ENCODE measurements at regions not wholly inside any gene's neighbourhood (a gene's known extent, or its start where the extent isn't known, plus 50 kb on each side); places are given as distances from the start of the nearest gene placed in this dataset.

DNA sequence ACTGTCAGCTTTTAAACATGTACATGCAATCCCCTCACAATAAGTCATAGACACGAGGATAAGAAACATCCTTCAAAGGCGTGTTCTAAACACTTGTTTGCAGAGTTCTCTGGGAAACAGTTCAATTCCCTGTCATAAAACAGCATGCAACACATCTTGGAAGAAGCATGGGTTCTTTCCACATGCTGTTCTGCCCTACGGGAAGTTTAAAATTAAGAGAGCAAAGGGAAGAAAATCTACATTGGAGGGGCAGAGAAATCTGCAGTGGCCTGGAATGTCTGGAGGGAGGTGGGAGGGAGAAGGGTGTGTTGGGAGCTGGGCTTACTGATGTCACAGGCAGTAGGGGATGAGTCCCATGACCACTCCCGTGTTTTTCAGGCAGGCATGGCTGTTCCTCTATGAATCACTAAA is 98.3 kb upstream of the SLC2A1 start:
- no peak for DNase-seq (ENCODE audit: low read depth, low spot score)
- Histone ChIP-seq H3K4me3 (ENCODE audit: low read length) (no peak overlapping the region), H3K4me1 (ENCODE audit: control insufficient read depth, insufficient read depth, low read length) (peaks cover 3% of the 10 kb centered on the region; the same call in 1 of the 2 replicates), H3K36me3 (ENCODE audit: control insufficient read depth, insufficient read depth, low read length) (no peaks in the 10 kb centered on the region), H3K9me3 (ENCODE audit: control insufficient read depth, insufficient read depth, low read length) (no peaks in the 10 kb centered on the region), H3K27me3 (ENCODE audit: control insufficient read depth, insufficient read depth, low read length) (no peaks in the 10 kb centered on the region), H3K27ac (ENCODE audit: low read length) (no peak overlapping the region)
- no CpG with 5 or more reads among the region's 4 CpGs for WGBS (ENCODE audit: insufficient coverage, insufficient read length)

GRCh38 chr1:43056460-43056859 is 97.8 kb upstream of the SLC2A1 start:
- DNase-seq (ENCODE audit: low read depth, low spot score) = no peak
- H3K9me3 ChIP-seq (ENCODE audit: control insufficient read depth, insufficient read depth, low read length) = no peaks in the 10 kb centered on the region
- no CpG with 5 or more reads among the region's 5 CpGs for WGBS (ENCODE audit: insufficient coverage, insufficient read length)
- peaks cover 3% of the 10 kb centered on the region; the same call in 1 of the 2 replicates for H3K4me1 ChIP-seq (ENCODE audit: control insufficient read depth, insufficient read depth, low read length)
- H3K36me3 ChIP-seq (ENCODE audit: control insufficient read depth, insufficient read depth, low read length) = no peaks in the 10 kb centered on the region
- H3K4me3 ChIP-seq (ENCODE audit: low read length) = no peak overlapping the region
- H3K27ac ChIP-seq (ENCODE audit: low read length) = no peak overlapping the region
- H3K27me3 ChIP-seq (ENCODE audit: control insufficient read depth, insufficient read depth, low read length) = no peaks in the 10 kb centered on the region

GRCh38 chr1:43054961-43055360 is 96.3 kb upstream of the SLC2A1 start:
- H3K9me3 ChIP-seq (ENCODE audit: control insufficient read depth, insufficient read depth, low read length) = no peaks in the 10 kb centered on the region
- H3K36me3 ChIP-seq (ENCODE audit: control insufficient read depth, insufficient read depth, low read length) = no peaks in the 10 kb centered on the region
- H3K27ac ChIP-seq (ENCODE audit: low read length) = no peak overlapping the region
- DNase-seq (ENCODE audit: low read depth, low spot score) = no peak
- 0 out of 2 replicates have a peak, but pooled peaks cover 2% of the 10 kb centered on the region for H3K4me1 ChIP-seq (ENCODE audit: control insufficient read depth, insufficient read depth, low read length)
- no CpG with 5 or more reads among the region's 2 CpGs for WGBS (ENCODE audit: insufficient coverage, insufficient read length)
- no peak overlapping the region for H3K4me3 ChIP-seq (ENCODE audit: low read length)
- H3K27me3 ChIP-seq (ENCODE audit: control insufficient read depth, insufficient read depth, low read length) = no peaks in the 10 kb centered on the region

DNA sequence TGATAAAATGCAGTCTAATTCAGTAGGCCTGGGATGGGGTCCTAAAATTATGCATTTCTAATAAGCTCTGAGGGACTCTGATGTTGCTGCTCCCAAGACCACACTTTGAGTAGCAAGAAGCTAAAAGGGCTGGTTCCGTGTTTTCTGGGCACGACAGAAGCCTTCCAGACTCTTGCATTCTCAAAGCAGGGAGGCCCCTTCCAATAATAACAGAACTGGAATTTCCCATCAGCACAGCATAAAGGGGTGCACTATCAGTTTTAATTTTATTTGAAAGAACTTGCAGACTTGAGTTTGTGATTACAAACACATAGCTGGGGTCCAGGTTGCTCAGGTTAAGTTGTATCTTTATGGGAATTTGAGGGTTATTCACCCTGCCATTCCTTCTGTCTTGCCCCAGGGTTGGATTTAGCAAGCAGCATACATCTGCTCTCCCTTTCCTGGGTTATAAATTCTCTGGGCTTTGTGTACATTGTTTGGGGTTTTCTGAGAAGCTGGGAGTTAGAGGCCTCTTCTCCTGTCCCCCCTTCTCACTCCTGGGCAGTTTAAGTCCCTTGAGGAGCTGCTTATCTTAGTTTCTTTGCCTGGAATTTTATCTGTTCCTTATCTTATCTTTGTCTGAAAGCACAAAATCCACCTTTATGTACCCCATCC is 94.2 kb upstream of the SLC2A1 start:
- Histone ChIP-seq H3K4me3 (ENCODE audit: low read length) (no peak overlapping the region), H3K4me1 (ENCODE audit: control insufficient read depth, insufficient read depth, low read length) (no peaks in the 10 kb centered on the region), H3K27me3 (ENCODE audit: control insufficient read depth, insufficient read depth, low read length) (no peaks in the 10 kb centered on the region), H3K27ac (ENCODE audit: low read length) (no peak overlapping the region), H3K36me3 (ENCODE audit: control insufficient read depth, insufficient read depth, low read length) (no peaks in the 10 kb centered on the region), H3K9me3 (ENCODE audit: control insufficient read depth, insufficient read depth, low read length) (no peaks in the 10 kb centered on the region)
- no CpG with 5 or more reads among the region's 2 CpGs for WGBS (ENCODE audit: insufficient coverage, insufficient read length)
- DNase-seq (ENCODE audit: low read depth, low spot score) = no peak

GRCh38 chr1:43052322-43052721 is 93.7 kb upstream of the SLC2A1 start:
- Histone ChIP-seq H3K9me3 (ENCODE audit: control insufficient read depth, insufficient read depth, low read length) (no peaks in the 10 kb centered on the region), H3K4me3 (ENCODE audit: low read length) (no peak overlapping the region), H3K27me3 (ENCODE audit: control insufficient read depth, insufficient read depth, low read length) (no peaks in the 10 kb centered on the region), H3K4me1 (ENCODE audit: control insufficient read depth, insufficient read depth, low read length) (no peaks in the 10 kb centered on the region), H3K27ac (ENCODE audit: low read length) (no peak overlapping the region), H3K36me3 (ENCODE audit: control insufficient read depth, insufficient read depth, low read length) (no peaks in the 10 kb centered on the region)
- no CpG with 5 or more reads among the region's 1 CpG for WGBS (ENCODE audit: insufficient coverage, insufficient read length)
- DNase-seq (ENCODE audit: low read depth, low spot score) = no peak

DNA sequence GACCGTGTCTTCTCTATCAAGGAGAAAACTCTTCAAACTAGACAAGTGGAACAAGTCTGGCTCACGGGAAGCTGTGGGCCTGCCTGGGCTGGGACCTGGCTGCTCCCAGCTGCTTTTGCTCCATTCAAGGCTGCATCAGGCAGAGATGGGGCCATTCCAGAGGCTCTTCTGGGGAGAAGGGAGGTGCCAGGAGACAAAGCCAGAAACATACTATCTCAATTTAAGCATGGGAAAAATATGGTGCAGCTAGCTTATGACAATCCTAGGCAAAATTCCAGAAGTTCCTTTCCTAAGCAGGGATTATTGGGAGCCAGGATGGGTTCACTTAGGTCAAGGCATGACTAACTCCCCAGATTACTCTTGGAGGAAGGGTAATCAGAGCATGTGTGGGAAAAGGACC is 90.8 kb upstream of the SLC2A1 start:
- no CpG with 5 or more reads among the region's 2 CpGs for WGBS (ENCODE audit: insufficient coverage, insufficient read length)
- no peaks in the 10 kb centered on the region for H3K4me1 ChIP-seq (ENCODE audit: control insufficient read depth, insufficient read depth, low read length)

DNA sequence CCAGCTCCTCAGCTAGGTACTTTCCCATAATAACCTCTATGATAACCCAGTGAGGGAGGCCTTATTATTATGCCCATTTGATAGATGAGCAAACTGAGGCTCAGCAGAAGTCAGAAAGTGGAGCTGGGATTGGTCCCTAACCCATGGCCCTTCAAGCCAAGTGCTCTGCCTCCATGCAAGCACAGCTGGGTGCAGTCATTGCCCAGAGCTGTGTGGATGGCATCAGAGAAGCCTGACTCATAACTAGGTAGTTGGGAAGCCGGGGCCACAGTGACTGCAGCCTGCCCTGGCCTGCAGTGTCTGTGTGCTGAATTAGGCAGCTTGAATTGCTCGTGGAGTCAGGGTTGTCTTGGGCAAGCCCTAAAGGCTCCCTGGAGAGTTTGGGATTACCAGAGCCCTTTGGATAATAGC is 89.9 kb upstream of the SLC2A1 start:
- H3K9me3 ChIP-seq (ENCODE audit: control insufficient read depth, insufficient read depth, low read length) = no peaks in the 10 kb centered on the region
- no peaks in the 10 kb centered on the region for H3K36me3 ChIP-seq (ENCODE audit: control insufficient read depth, insufficient read depth, low read length)
- H3K27me3 ChIP-seq (ENCODE audit: control insufficient read depth, insufficient read depth, low read length) = no peaks in the 10 kb centered on the region
- no peaks in the 10 kb centered on the region for H3K4me1 ChIP-seq (ENCODE audit: control insufficient read depth, insufficient read depth, low read length)
- no CpG with 5 or more reads among the region's 2 CpGs for WGBS (ENCODE audit: insufficient coverage, insufficient read length)
- no peak overlapping the region for H3K27ac ChIP-seq (ENCODE audit: low read length)
- H3K4me3 ChIP-seq (ENCODE audit: low read length) = no peak overlapping the region
- DNase-seq (ENCODE audit: low read depth, low spot score) = no peak

More for the DNA sequence above, 90.8 kb upstream of the SLC2A1 start:
- Histone ChIP-seq H3K27me3 (ENCODE audit: control insufficient read depth, insufficient read depth, low read length) (no peaks in the 10 kb centered on the region), H3K27ac (ENCODE audit: low read length) (no peak overlapping the region), H3K36me3 (ENCODE audit: control insufficient read depth, insufficient read depth, low read length) (no peaks in the 10 kb centered on the region), H3K4me3 (ENCODE audit: low read length) (no peak overlapping the region), H3K9me3 (ENCODE audit: control insufficient read depth, insufficient read depth, low read length) (no peaks in the 10 kb centered on the region)
- DNase-seq (ENCODE audit: low read depth, low spot score) = no peak

DNA sequence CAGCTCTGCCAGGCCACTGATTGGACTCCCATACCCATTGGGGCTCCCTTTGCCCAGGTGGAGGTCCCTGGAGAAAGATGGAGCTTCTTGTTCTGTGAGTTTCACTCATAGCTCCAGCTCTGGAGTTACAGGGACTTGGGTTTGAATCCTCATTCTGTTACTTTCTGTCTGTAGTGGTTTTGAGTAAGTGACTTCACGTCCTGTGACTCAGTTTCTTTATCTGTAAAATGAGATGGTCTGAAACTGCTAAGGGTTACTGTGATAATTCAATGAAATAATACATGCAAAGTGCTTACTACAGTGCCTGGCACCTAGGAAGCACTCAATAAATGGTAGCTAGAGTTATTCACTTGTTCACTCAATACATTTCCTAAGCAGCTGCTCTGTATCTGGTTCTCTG is 88.5 kb upstream of the SLC2A1 start:
- Histone ChIP-seq H3K4me1 (ENCODE audit: control insufficient read depth, insufficient read depth, low read length) (no peaks in the 10 kb centered on the region), H3K9me3 (ENCODE audit: control insufficient read depth, insufficient read depth, low read length) (no peaks in the 10 kb centered on the region), H3K4me3 (ENCODE audit: low read length) (no peak overlapping the region), H3K27ac (ENCODE audit: low read length) (no peak overlapping the region), H3K36me3 (ENCODE audit: control insufficient read depth, insufficient read depth, low read length) (no peaks in the 10 kb centered on the region), H3K27me3 (ENCODE audit: control insufficient read depth, insufficient read depth, low read length) (no peaks in the 10 kb centered on the region)
- DNase-seq (ENCODE audit: low read depth, low spot score) = no peak
- no CpG with 5 or more reads among the region's 1 CpG for WGBS (ENCODE audit: insufficient coverage, insufficient read length)

DNA sequence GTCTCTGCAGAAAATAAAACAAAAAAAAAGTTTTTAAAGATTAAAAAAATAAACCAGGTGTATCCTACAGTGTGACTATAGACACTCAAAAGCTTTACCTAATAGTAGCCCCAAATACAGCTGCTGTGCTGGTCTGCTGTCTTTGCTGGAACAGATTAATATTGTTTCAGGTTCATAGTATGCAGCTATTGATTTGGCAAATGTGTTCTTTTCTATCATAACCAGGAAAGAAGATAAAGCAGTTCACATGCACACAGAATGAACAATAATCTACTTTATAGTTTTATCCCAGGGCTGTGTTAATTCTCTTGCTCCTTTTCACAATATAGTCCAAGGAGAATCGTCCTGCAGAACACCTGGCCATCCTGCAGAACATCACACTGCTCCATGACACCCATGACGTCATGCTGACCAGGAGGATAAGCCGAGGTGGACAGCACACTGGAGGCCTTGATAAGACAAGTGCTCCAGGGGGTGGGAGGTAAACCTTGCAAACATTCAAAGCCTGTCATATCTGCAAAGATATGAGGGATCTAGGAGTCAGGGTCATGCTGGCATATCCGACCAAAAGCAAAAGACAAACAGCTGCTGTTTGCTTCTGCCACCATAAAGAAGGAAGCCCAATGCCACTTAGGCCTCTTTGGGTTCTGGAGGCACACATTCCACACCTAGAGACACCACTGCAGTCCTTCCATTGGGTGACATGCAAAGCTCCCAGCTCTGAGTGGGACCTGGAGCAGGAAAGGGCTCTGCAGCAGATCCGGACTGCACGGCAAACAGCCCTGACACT is 86.1 kb upstream of the SLC2A1 start:
- no CpG with 5 or more reads among the region's 6 CpGs for WGBS (ENCODE audit: insufficient coverage, insufficient read length)
- Histone ChIP-seq H3K27ac (ENCODE audit: low read length) (no peak overlapping the region), H3K4me3 (ENCODE audit: low read length) (no peak overlapping the region), H3K9me3 (ENCODE audit: control insufficient read depth, insufficient read depth, low read length) (no peaks in the 10 kb centered on the region), H3K36me3 (ENCODE audit: control insufficient read depth, insufficient read depth, low read length) (no peaks in the 10 kb centered on the region), H3K4me1 (ENCODE audit: control insufficient read depth, insufficient read depth, low read length) (no peaks in the 10 kb centered on the region), H3K27me3 (ENCODE audit: control insufficient read depth, insufficient read depth, low read length) (no peaks in the 10 kb centered on the region)
- DNase-seq (ENCODE audit: low read depth, low spot score) = no peak

DNA sequence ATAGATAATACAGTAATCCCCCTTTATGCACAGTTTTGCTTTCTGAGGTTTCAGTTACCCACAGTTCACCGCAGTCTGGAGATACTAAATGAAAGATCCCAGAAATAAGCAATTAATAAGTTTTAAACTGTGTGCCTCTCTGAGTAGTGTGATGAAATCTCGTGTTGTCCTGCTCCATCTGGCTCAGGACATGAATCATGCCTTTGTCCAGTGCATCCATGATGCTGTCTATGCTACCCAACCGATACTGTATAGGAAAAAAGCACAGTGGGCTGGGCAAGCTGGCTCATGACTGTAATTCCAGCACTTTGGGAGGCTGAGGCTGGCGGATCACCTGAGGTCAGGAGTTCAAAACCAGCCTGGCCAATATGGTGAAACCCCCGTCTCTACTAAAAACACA is 85.0 kb upstream of the SLC2A1 start:
- Histone ChIP-seq H3K27me3 (ENCODE audit: control insufficient read depth, insufficient read depth, low read length) (no peaks in the 10 kb centered on the region), H3K27ac (ENCODE audit: low read length) (no peak overlapping the region), H3K4me1 (ENCODE audit: control insufficient read depth, insufficient read depth, low read length) (0 out of 2 replicates have a peak, but pooled peaks cover 1% of the 10 kb centered on the region), H3K9me3 (ENCODE audit: control insufficient read depth, insufficient read depth, low read length) (no peaks in the 10 kb centered on the region), H3K4me3 (ENCODE audit: low read length) (no peak overlapping the region), H3K36me3 (ENCODE audit: control insufficient read depth, insufficient read depth, low read length) (no peaks in the 10 kb centered on the region)
- DNase-seq (ENCODE audit: low read depth, low spot score) = no peak
- WGBS (ENCODE audit: insufficient coverage, insufficient read length) = no CpG with 5 or more reads among the region's 5 CpGs
